G401 (cell line): ENCODE measurements at regions not wholly inside any gene's neighbourhood (a gene's known extent, or its start where the extent isn't known, plus 50 kb on each side); places are given as distances from the start of the nearest gene placed in this dataset.
"Not testable (repeated sequence)": the region's sequence is repeated elsewhere in the genome, so short reads cannot be mapped to it uniquely, and the experiment has no call there.

Experiments used
- DNase-seq: peaks from one replicate; pipeline ENCODE4 v3.0.0-alpha.2; 2015; ENCODE audit warnings: low spot score
- in situ Hi-C: cut with HindIII; loops from 2 replicates; pipeline ENCODE4 v1.10.0; 2016; ENCODE audit warnings: low sequenced_read_pairs, mixed read lengths

- DNase-seq = no peak
- in situ Hi-C loops = no loop called here
Measured at GRCh38 chr5:26439121-26439520, 599.3 kb downstream of the CDH9 start.

DNA sequence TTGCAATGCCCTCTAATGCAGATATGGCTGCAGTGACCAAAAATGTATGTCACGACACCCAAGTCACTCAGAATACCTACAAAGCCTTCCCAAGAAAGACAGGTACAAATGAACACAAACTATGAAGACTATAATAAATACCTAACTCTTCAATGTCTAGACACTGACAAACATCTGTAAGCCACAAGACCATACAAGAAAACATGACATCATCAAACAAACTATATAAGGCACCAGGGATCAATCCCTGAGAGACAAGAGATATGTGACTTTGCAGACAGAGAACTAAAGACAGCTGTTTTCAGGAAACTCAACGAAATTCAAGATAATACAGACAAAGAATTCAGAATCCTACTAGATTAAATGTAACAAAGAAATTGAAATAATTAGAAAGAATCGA lies 603.7 kb downstream of the CDH9 start:
- DNase-seq = no peak
- in situ Hi-C loops = no loop called here

DNA sequence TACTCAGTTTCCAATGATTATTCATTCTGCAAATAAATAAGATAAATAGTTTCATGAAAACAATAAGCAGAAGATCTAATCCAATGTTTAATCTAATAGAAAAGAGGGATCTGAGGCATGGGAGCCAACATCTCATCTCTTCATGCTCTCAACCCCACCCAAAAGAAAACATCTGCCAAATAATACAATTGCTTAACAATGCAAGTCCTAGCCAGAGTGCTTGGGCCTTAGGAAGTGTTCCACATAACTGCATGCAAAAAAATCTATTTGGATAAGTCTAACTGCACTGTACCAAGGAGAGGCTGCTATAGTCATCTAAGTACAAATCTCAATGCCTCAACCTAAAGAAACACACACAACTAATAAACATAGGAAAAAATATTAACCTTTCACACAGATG lies 606.0 kb downstream of the CDH9 start:
- DNase-seq = no peak
- in situ Hi-C loops = no loop called here

GRCh38 chr5:26430323-26430722 lies 608.1 kb downstream of the CDH9 start:
- in situ Hi-C loops = no loop called here
- DNase-seq = no peak

- no peak for DNase-seq
- in situ Hi-C loops = no loop called here
Measured at GRCh38 chr5:26427281-26427680, 611.1 kb downstream of the CDH9 start.

DNA sequence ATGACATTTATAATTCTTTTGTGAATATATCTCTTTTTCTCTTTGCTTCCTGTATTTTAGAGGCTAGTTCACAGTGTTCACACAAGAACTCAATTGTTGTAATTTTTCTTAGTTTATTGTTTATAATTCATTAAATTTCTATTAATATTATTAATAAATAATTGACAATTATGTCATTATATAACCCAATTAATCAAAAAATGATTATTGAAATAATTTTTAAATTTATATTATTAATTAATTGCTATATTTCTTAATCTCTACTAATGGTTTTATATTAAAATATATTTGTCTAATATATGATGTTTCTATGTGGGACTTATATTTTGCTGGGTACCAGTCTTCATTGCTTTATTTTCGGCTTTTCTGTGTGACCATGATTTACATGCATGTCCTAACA lies 618.4 kb downstream of the CDH9 start:
- in situ Hi-C loops = no loop called here
- no peak for DNase-seq

GRCh38 chr5:26416911-26417310 lies 621.5 kb downstream of the CDH9 start:
- in situ Hi-C loops = no loop called here
- no peak for DNase-seq

GRCh38 chr5:26415987-26416779 lies 622.2 kb downstream of the CDH9 start:
- DNase-seq = no peak
- in situ Hi-C loops = no loop called here

DNA sequence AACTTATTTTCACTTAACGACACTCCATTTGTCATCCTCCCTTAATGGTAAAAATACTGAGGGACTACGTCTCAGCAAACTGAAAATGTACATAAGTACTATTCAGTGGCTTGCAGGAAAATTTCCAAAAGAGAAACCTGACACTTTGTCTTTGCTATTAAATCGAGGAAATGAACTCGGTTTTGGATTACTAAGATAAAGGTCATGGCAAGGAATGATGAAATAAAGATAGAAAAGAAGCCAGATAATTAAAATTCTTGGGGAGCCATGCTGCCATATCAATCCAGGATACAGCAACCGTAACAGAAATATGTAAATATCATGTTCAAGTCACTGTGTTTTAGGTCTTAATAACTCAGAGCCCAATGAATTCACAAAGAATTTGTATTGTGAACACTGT lies 647.8 kb downstream of the CDH9 start:
- no peak for DNase-seq
- in situ Hi-C loops = no loop called here

DNA sequence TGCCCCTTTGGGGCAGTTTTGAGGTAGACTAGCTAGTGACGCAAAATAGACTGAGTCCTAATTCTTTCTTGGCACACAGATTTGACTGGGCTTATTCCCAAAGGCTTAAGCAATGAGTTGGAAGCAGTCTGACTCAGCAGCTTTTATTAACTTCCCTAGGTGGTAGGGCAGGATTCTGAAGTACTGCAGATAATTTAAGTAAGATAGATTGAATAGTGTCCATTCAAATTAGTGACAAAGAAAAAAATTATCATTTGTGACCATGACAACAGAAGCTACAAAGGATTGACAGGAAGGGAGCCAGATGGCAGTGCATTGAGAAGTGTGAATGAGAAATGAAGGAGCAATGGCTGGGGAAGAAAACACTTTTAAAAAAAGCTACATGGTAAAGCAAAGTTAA lies 649.4 kb downstream of the CDH9 start:
- in situ Hi-C loops = no loop called here
- DNase-seq = peak; percentile 10

DNA sequence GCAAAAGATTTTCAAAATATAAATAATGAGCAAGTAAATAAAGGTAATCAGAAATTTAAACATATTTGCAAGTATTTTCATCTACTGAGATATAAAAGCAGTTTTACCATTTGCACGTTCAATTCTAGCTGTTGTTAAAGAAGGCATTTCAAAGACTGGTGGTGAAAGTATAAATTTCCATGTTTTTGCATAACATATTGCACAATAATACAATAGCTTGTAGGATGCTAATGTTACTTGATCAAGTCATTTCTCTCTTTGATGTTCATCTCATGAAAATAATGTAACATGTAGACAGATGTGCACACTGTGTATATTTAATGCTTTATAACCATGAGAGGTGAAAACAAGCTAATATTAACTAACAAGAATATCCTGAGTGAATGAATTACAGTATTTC lies 651.9 kb downstream of the CDH9 start:
- DNase-seq = no peak
- in situ Hi-C loops = no loop called here

GRCh38 chr5:26364624-26365023 lies 673.8 kb downstream of the CDH9 start:
- DNase-seq, in situ Hi-C loops: not testable (repeated sequence)

DNA sequence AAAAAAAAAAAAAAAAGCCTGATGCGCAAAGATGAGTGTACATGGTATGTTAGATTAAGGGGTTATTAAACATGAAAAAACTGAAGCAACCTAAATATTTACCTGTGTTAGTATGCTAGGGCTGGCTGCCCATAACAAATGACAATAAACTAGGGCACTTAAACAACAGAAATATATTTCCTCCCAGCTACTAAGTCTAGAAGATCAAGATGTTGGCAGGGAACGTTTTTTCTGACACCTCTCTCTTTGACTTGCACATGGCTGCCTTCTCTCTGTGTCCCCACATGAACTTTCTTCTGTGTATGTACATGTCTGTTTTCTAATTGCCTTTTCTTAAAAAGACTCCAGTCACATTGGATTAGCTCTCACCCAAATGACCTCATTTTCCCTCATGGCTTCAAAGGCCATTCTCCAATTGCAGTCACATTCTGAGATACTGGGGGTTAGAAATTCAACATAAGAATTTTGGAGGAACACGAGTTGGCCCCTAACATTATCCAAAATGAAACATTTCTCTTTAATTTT lies 694.5 kb downstream of the CDH9 start:
- in situ Hi-C loops = no loop called here
- peak; percentile 11 for DNase-seq

- in situ Hi-C loops = no loop called here
- no peak for DNase-seq
Measured at GRCh38 chr5:26339576-26339975, 698.8 kb downstream of the CDH9 start.

DNA sequence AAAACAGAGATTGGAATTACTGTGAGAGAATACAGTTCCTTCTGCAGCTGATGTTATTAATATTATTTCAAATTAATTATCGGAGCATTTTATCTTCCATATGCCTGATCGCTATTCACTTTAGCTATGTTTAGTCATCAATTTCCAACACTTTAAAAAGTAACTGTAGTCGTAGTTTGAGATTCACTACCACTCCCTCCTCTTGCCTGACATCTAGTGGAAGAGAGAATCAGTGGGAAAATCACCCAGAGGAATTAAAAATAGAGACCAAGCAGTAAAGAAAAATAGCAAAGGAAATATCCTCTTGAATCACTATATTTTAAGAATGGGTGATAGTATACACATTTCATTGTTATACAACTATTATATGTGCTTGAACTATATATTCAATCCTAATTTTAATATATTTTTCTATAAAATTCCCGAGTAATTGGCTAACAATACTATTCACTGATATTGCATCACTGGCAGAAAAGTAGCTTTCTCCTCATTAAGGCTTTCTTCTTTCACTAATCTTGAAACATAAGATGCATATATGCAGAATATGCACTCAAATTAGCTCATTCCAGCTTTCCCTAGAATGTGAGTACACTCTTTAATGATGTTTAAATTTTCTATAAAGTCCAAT lies 708.7 kb downstream of the CDH9 start:
- peak; percentile 31 for DNase-seq
- in situ Hi-C loops = no loop called here

DNA sequence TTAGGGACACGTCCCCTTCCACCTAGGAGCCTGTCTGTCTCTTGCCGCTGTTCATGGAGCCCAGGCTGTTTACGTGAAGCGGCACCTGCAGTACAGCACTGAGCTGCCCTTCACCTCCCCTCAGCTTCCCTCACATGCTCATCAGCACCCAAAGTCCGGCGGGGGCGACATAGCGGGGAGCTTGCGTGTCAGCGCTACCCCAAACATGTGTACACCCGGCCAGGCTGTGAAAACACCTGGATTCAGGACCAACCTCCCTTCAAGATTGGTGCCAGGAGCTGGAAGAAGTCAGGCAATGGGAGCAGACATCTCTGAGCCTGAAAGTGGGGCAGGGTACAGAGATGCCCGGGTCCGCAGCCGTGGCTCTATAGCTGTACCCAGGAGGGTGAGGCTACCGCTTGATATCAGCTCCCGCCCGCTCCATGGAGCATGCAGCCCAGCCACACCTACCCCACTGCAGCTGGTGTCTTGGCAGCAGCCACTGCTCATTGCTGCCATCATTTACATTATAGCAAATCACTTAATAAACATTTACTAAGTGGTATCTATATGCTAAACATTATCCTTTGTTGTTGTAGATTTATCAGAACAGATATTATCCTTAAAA lies 712.1 kb downstream of the CDH9 start:
- no peak for DNase-seq
- in situ Hi-C loops = no loop called here

DNA sequence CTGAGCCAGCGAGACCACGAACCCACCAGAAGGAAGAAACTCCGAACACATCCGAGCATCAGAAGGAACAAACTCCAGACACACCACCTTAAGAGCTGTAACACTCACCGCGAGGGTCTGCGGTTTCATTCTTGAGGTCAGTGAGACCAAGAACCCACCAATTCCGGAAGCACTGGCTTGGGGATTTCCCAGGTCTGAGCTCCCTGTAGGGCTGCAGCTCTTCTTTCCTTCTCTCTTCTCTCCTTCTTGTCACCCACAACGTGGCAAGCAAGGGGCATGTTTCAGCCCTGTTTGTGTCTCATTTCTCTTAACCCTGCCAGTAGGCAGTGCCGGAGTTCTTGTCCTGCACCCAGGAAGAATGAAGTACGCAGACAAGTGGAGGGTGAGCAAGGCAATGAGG lies 713.0 kb downstream of the CDH9 start:
- in situ Hi-C loops, DNase-seq: not testable (repeated sequence)

DNA sequence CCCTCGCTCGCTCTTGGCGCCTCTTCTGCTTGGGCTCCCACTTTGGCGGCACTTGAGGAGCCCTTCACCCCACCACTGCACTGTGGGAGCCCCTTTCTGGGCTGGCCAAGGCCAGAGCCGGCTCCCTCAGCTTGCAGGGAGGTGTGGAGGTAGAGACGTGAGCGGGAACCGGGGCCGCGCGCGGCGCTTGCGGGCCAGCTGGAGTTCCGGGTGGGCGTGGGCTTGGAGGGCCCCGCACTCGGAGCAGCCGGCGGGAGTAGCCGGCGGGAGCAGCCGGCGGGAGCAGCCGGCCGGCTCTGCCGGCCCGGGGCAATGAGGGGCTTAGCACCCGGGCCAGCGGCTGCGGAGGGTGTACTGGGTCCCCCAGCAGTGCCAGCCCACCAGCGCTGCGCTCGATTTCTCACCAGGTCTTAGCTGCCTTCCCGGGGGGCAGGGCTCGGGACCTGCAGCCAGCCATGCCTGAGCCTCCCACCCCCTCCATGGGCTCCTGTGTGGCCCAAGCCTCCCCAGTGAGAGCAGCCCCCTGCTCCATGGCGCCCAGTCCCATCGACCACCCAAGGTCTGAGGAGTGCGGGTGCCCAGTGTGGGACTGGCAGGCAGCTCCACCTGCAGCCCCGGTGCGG lies 714.0 kb downstream of the CDH9 start:
- DNase-seq, in situ Hi-C loops: not testable (repeated sequence)

GRCh38 chr5:26323794-26324193 lies 714.6 kb downstream of the CDH9 start:
- in situ Hi-C loops = no loop called here
- DNase-seq = no peak

DNA sequence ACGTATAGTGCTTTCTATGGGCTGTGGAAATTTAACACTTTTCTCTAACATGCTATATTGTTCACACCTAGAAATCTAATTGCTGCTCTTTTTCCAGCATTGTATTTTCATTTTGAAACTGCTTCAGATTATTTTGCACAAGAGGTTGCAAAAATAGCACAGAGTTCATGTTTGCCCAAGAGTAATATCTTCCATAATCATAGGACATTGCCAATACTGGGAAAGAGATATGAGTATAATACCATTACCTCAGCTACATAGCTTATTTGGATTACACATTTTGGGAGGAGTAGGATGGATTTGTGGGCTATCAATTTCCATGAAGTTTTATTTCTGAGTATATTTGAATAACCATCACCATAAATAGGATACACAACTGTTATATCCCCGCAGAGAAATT lies 717.1 kb downstream of the CDH9 start:
- in situ Hi-C loops = no loop called here
- no peak for DNase-seq
